Tibial nerve (tissue), 4 donors: ENCODE measurements at regions not wholly inside any gene's neighbourhood (a gene's known extent, or its start where the extent isn't known, plus 50 kb on each side); places are given as distances from the start of the nearest gene placed in this dataset.

Experiments used
- EP300 ChIP-seq, 2 donors: sonication (generic); formaldehyde crosslinking; IDR thresholded peaks; one replicate each; pipeline ENCODE4 v1.6.1; 2017; ENCODE audit warnings: antibody characterized with exemption in 2 of 2, mild to moderate bottlenecking in 1 of 2
- POLR2A ChIP-seq, 2 donors: fragments of 450-650 bp; IDR thresholded peaks; one replicate each; pipeline ENCODE4 v1.6.1; 2017; ENCODE audit warnings: antibody characterized with exemption in 2 of 2, mild to moderate bottlenecking in 2 of 2, moderate library complexity in 2 of 2
- TF ChIP-seq, protein P1 (sequence below), 5 experiments: fragments of 200-600 bp in 3 of 5; fragments of 450-650 bp in 2 of 5; sonication (generic) in 3 of 5; IDR thresholded peaks; one replicate each; pipeline ENCODE4 v1.5.1; 2016 to 2019; ENCODE audit warnings: antibody characterized with exemption in 5 of 5, mild to moderate bottlenecking in 3 of 5, moderate library complexity in 2 of 5

DNA sequence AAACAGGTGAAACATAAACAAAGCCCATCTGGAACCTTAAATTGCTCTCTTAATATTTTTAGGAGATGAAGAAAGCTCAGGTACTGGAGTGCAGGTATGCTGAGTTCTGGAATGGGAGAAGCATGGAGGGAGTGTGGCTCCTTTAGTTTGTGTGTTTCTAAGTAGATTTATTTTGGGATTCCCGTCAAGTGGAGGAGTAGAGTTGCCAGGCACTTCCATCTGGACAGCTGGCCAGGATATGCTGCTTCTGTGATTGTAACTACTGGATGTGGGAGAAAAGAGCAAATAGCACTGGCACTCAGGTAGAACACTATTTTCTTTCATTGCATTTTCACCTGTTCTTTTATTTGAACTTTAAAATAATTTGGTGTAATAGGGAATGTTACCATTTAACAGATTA is 182.3 kb upstream of the MAST4 start:
- TF ChIP-seq POLR2A (IDR thresholded peaks at IDR 0.05) (no peak), EP300 (IDR thresholded peaks at IDR 0.05) (no peak)
- TF ChIP-seq, protein P1, sequence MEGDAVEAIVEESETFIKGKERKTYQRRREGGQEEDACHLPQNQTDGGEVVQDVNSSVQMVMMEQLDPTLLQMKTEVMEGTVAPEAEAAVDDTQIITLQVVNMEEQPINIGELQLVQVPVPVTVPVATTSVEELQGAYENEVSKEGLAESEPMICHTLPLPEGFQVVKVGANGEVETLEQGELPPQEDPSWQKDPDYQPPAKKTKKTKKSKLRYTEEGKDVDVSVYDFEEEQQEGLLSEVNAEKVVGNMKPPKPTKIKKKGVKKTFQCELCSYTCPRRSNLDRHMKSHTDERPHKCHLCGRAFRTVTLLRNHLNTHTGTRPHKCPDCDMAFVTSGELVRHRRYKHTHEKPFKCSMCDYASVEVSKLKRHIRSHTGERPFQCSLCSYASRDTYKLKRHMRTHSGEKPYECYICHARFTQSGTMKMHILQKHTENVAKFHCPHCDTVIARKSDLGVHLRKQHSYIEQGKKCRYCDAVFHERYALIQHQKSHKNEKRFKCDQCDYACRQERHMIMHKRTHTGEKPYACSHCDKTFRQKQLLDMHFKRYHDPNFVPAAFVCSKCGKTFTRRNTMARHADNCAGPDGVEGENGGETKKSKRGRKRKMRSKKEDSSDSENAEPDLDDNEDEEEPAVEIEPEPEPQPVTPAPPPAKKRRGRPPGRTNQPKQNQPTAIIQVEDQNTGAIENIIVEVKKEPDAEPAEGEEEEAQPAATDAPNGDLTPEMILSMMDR (IDR thresholded peaks at IDR 0.05): no peak
